GF-D8 (cell line): ENCODE measurements at regions not wholly inside any gene's neighbourhood (a gene's known extent, or its start where the extent isn't known, plus 50 kb on each side); places are given as distances from the start of the nearest gene placed in this dataset.
A peak's percentile ranks its signal among the peaks of the same experiment; 100 is the strongest.
"Not testable (repeated sequence)": the region's sequence is repeated elsewhere in the genome, so short reads cannot be mapped to it uniquely, and the experiment has no call there.

Experiments used
- DNase-seq: peaks from one replicate; lab custom pipeline; 2025; lab: John Stamatoyannopoulos, UW

- DNase-seq = not testable (repeated sequence)
Measured at GRCh38 chr17:445839-446238, 93.2 kb upstream of the RPH3AL start, which contains the start of gene RFLNB. Gene RFLNB, minus strand, starts transcription at chr17:445939.

- no peak for DNase-seq
Measured at GRCh38 chr17:444879-445454, 92.4 kb upstream of the RPH3AL start.

DNA sequence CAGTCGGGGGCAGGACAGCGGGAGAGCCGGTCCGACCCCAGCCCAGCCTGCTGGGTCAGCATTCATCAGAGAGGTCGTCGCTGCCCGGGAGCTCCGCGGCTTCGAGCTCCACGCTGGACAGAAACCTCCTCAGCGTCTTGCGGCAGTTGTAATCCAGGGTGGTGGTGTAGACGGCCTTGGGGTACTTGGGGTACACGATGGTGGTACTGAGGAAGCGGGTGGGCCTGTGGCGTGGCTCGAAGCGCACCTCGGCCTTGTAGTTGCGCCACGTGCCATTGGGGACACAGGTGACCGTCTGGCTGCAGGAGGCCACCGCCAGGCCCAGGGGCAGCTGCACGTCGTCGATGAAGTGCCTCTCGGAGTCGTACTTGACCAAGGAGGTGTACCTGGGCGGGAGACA lies 90.5 kb upstream of the RPH3AL start:
- no peak for DNase-seq

GRCh38 chr17:441155-441950 lies 88.7 kb upstream of the RPH3AL start:
- no peak for DNase-seq

DNA sequence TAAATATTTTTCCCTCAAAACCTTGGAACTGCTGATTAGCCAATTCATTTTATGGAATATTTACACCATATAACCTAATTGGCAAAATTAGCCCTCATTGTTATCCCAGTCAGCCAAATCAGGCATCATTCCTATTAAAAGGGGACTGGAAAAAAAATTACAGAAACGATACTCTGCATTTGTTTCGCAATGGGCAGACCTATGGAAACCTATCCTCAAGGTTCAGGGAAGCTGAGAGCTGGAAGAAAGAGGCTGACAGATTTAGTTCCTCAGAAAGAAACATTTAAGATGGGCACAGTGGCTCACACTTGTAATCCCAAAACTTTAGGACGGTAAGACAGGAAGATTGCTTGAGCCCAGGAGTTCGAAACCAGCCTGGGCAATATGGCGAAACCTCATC lies 85.6 kb upstream of the RPH3AL start:
- no peak for DNase-seq

DNA sequence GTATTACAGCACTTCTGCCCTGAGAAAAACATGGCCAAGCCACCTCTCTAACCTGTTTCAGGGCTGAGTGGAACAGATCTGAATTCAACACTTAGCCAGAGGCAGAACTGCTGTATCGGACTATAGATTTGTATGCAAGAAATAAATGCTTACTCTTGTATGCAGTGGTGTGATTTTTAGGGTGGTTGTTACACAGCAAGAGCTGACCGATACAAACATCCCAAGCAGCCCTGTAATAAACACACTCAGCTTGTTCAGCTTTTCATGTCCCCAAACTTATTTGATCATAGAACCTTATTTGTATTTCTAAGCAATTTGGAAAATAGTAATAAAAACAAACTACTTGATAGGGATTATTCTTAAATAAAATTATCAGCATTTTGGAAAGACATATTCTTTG lies 84.9 kb upstream of the RPH3AL start:
- DNase-seq = no peak

GRCh38 chr17:436571-436970 lies 84.0 kb upstream of the RPH3AL start:
- no peak for DNase-seq

DNA sequence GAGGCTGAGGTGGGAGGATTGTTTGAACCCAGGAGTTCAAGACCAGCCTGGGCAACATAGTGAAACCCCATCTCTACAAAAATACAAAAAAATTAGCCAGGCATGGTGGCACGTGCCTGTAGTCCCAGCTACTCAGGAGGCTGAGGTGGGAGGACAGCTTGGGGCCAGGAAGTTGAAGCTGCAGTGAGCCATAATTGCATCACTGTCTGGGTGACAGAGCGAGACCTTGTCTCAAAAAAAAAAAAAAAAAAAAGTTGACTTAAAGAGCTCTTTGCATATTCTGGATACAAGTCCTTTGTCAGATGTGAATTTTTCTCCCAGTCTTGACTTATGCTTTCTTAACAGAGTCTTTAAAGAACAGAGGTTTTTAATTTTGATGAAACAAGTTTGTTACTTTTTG lies 79.9 kb upstream of the RPH3AL start:
- DNase-seq = not testable (repeated sequence)

GRCh38 chr17:431494-431893 lies 78.9 kb upstream of the RPH3AL start:
- DNase-seq = no peak

- DNase-seq = no peak
Measured at GRCh38 chr17:429589-429988, 77.0 kb upstream of the RPH3AL start.

GRCh38 chr17:428414-428813 lies 75.8 kb upstream of the RPH3AL start:
- no peak for DNase-seq

DNA sequence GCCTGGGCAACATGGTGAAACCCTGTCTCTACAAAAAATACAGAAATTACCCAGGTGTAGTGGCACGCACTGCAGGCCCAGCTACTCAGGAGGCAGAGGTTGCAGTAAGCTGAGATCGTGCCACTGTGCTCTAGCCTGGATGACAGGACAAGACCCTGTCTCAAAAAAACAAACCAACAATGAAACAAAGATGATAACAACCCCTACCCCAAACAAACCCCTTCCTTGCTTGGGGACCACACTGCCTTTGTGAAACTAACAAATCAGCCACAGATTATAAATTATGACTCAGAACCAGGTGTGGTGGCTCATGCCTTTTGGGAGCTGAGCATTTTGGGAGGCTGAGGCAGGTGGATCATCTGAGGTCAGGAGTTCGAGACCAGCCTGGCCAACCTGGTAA lies 75.3 kb upstream of the RPH3AL start:
- no peak for DNase-seq

DNA sequence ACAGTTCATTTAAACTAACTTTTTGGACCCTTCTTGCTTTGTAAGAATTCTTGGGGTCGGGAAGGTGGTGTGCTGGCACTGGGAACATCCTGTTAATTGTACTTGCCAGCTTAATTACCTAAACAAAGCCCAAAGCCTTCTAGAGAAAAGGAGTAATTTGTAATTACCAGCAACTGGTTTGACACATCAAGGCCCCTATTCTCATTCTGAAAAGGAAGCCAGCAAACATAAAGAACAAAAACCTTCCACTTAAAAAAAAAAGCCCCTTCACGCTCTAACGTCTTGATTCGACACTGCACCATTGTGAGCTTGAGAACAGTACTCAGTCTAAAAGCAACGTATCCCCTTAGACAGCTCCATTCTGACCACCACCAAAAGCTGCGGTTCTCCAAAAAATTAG lies 74.7 kb upstream of the RPH3AL start:
- no peak for DNase-seq

DNA sequence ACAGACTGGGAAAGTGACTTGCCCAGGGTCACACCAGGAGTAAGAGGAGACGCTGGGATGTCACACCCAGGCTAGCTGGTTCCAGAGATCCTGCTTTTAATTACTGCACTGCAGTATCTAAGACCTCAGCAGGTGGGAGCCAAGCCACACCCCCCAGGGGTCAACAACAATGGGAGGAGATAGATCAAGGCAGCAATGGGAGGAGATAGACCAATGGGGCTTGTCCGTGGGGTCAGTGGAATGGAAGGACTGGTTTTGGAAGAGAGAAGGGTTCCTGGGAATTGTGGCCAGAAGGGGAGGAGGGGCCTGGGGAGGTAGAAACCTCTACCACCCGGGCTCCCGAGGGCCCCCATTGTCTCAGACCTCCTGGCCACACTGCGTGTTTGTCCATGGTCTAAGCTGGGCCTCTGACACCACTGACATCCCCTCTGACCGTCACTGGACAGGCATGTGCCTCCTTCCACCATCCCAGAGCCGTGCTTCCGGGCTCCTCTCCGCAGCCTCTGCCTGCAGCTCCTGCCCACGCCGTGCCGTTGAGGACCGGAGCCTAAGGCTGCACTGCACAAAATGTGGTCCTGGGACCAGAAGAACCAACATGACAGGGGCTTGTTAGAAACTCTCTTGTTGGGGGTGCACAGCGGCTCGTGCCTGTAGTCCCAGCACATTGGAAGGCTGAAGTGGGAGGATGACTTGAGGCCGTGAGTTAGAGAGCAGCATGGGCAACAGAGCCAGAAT lies 69.8 kb upstream of the RPH3AL start:
- no peak for DNase-seq

GRCh38 chr17:420479-421175 lies 68.0 kb upstream of the RPH3AL start:
- no peak for DNase-seq

DNA sequence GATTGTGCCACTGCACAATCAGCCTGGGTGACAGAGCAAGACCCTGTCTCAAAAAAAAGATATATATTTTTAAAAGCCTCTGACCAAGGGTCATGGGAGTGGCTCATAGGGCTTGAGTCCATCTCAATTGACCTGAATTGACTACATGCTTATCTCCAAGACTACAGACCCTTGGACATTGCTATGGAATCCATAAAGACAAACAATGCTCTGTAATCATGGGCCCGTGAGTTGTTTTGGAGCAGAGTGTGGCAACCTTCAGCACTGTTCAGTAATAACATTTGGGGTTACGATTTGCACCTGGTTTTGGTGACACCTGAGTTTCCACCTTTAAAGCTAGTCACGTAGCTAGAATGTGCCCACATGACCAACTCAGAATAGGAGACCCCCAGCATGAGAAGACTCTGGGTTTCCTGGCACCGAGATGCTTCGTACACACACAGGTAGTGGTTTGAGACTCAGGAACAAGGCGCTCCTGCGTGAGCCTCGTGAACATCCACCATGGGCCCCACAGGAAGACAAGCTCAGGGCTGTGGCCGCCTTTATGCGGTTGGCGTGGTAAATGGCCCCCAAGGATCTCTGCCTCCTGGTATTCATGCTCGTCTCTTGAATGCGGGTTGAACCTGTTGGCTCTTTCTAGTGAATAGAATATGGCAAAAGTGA lies 66.6 kb upstream of the RPH3AL start:
- no peak for DNase-seq

GRCh38 chr17:418421-418751 lies 65.8 kb upstream of the RPH3AL start:
- DNase-seq = peak; percentile 39

- DNase-seq = no peak
Measured at GRCh38 chr17:417691-418420, 65.2 kb upstream of the RPH3AL start.

DNA sequence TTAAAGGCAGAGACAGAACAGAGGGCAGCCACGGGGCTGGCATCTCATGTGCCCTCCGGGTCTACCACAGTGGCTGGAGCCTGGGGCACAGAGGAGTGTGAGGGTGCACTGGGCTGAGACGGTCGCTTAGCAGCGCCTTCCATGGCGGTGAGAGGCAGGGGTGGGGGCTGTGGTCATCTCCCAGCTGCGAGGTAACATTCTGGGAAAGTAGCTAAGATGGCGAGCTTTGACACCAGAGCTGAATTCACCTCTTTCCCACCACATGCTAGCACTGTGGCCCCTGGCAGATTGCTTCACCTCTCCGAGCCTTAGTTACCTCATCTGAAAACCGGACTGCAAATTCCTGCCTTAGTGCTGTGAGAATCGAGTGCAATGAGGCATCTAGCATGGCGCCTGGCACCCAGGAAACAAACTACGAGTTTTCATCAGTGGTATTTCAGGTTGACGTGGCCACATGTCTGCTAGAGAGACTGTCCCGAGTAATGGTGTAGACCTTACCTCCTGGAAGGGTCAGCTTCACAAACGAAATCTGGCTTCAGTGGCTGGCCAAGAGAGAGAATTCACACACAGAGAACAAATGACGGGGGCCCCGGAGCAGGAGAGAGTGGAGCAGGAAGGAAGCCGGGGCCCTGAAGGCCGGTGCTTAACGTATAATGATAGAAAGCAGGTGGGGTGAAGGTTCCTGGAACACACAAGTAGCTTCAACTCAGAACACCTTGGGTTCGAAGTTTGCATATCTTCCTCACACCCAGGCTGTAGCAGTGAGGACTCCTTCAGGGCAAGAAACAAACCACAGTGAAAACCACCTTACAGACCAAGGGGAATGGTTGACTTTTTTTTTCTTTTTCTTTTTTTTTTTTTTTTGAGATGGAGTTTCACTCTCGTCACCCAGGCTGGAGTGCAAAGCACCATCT lies 63.9 kb upstream of the RPH3AL start:
- DNase-seq = no peak

DNA sequence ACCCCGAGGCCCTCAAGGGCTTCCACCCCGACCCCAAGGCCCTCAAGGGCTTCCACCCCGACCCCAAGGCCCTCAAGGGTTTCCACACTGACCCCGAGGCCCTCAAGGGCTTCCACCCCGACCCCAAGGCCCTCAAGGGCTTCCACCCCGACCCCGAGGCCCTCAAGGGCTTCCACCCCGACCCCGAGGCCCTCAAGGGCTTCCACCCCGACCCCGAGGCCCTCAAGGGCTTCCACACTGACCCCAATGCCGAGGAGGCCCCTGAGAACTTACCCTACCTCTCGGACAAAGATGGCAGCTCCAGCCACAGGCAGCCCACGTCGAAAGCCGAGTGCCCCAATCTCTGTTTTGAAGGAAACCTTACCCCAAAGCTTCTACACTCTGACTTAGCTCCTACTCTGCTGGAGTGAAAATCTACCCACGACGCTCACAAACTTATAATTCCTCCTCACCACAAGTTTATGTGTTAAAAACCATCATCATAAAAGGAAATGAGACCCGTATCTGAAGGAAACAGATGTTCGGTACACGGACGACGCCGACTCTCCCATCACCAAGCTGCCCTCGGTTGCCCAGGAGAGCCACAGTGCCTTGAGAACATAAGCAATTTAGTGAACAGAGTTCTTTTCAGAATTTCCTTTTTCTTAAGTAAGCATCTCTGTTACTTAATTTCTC lies 61.2 kb upstream of the RPH3AL start:
- no peak for DNase-seq
